GM23338 (cell line): ENCODE measurements at regions not wholly inside any gene's neighbourhood (a gene's known extent, or its start where the extent isn't known, plus 50 kb on each side); places are given as distances from the start of the nearest gene placed in this dataset.

ENCODE experiments used
- ATAC-seq: fragments of 200-7000 bp; cut with Tn5 transposase; 3 replicates; pipeline ENCODE4 v1.9.1; 2020
- DNase-seq: peaks from one replicate; pipeline ENCODE4 v3.0.0-alpha.2; 2015; ENCODE audit warnings: low spot score
- H2AFZ ChIP-seq: fragments of 200-600 bp; sonication (generic); 2 replicates; pipeline ENCODE4 v1.8.0; 2016; ENCODE audit warnings: antibody characterized with exemption, mild to moderate bottlenecking, moderate library complexity
- H3F3A ChIP-seq: fragments of 200-600 bp; sonication (generic); replicated peaks from 2 replicates; pipeline ENCODE4 v1.8.0; 2017; ENCODE audit warnings: antibody characterized with exemption, mixed run types, low read depth
- H3K27ac ChIP-seq: fragments of 200-600 bp; sonication (generic); 2 replicates; pipeline ENCODE4 v1.6.1; 2016; ENCODE audit warnings: low read depth
- H3K27me3 ChIP-seq: fragments of 200-600 bp; sonication (generic); 2 replicates; pipeline ENCODE4 v1.8.0; 2016; ENCODE audit warnings: mild to moderate bottlenecking, mixed run types, moderate library complexity; ENCODE audit not compliant: insufficient read depth
- H3K36me3 ChIP-seq: fragments of 200-600 bp; sonication (generic); 2 replicates; pipeline ENCODE4 v1.8.0; 2016; ENCODE audit warnings: mild to moderate bottlenecking; ENCODE audit not compliant: insufficient read depth
- H3K4me1 ChIP-seq: fragments of 200-600 bp; sonication (generic); 2 replicates; pipeline ENCODE4 v1.8.0; 2016; ENCODE audit warnings: mild to moderate bottlenecking, moderate library complexity; ENCODE audit not compliant: insufficient read depth
- H3K4me2 ChIP-seq: fragments of 200-600 bp; sonication (generic); 2 replicates; pipeline ENCODE4 v1.7.1; 2017; ENCODE audit warnings: mixed run types
- H3K4me3 ChIP-seq: fragments of 200-600 bp; sonication (generic); 2 replicates; pipeline ENCODE4 v1.6.1; 2016; ENCODE audit warnings: mixed run types
- H3K79me2 ChIP-seq: fragments of 200-600 bp; sonication (generic); replicated peaks from 2 replicates; pipeline ENCODE4 v1.8.0; 2017; ENCODE audit warnings: mild to moderate bottlenecking; ENCODE audit not compliant: insufficient read depth
- H3K9me2 ChIP-seq: fragments of 200-600 bp; sonication (generic); 2 replicates; pipeline ENCODE4 v1.8.0; 2017; ENCODE audit not compliant: insufficient read depth
- H4K20me1 ChIP-seq: fragments of 200-600 bp; sonication (generic); replicated peaks from 2 replicates; pipeline ENCODE4 v1.8.0; 2017; ENCODE audit warnings: mild to moderate bottlenecking; ENCODE audit not compliant: insufficient read depth
- H3K27ac Mint-ChIP-seq: 2 replicates; pipeline ENCODE4 v1.8.0; 2020; ENCODE audit warnings: inconsistent platforms, mild to moderate bottlenecking, moderate library complexity, mixed read lengths
- H3K27me3 Mint-ChIP-seq: 3 replicates; pipeline ENCODE4 v1.8.0; 2022; ENCODE audit warnings: low read depth, mild to moderate bottlenecking, moderate library complexity, mixed read lengths, inconsistent platforms; ENCODE audit not compliant: insufficient read depth, poor library complexity
- H3K36me3 Mint-ChIP-seq: 3 replicates; pipeline ENCODE4 v1.8.0; 2021; ENCODE audit warnings: low read depth, mild to moderate bottlenecking, inconsistent platforms, moderate library complexity, mixed read lengths
- H3K4me1 Mint-ChIP-seq: 3 replicates; pipeline ENCODE4 v1.8.0; 2020; ENCODE audit warnings: mild to moderate bottlenecking, inconsistent platforms, mixed read lengths
- H3K4me3 Mint-ChIP-seq: 3 replicates; pipeline ENCODE4 v1.8.0; 2021; ENCODE audit warnings: moderate library complexity, mild to moderate bottlenecking, inconsistent platforms, mixed read lengths
- H3K9me3 Mint-ChIP-seq: 3 replicates; pipeline ENCODE4 v1.8.0; 2020; ENCODE audit warnings: moderate library complexity, mild to moderate bottlenecking, inconsistent platforms, mixed read lengths
- CREB1 ChIP-seq: fragments of 250-450 bp; sonication (Bioruptor Pico); IDR thresholded peaks from 2 replicates; pipeline ENCODE4 v1.5.0; 2020; ENCODE audit warnings: low read depth, mild to moderate bottlenecking, moderate library complexity
- ETS1 ChIP-seq: IDR thresholded peaks from 2 replicates; pipeline ENCODE4 v1.6.1; 2016; ENCODE audit warnings: antibody characterized with exemption
- EZH2 ChIP-seq: fragments of 200-600 bp; sonication (generic); IDR thresholded peaks from one replicate; pipeline ENCODE4 v1.8.0; 2017; ENCODE audit warnings: antibody characterized with exemption, mild to moderate bottlenecking, low read depth; ENCODE audit not compliant: unreplicated experiment
- EZH2phosphoT487 ChIP-seq: fragments of 200-600 bp; sonication (generic); IDR thresholded peaks from one replicate; pipeline ENCODE4 v1.8.1; 2018; ENCODE audit warnings: antibody characterized with exemption; ENCODE audit not compliant: unreplicated experiment
- JUNB ChIP-seq: IDR thresholded peaks from one replicate; pipeline ENCODE4 v1.6.1; 2016; ENCODE audit warnings: antibody characterized with exemption; ENCODE audit not compliant: unreplicated experiment
- NANOG ChIP-seq: IDR thresholded peaks from 2 replicates; pipeline ENCODE4 v1.6.1; 2016; ENCODE audit warnings: antibody characterized with exemption, borderline replicate concordance
- POLR2AphosphoS5 ChIP-seq: IDR thresholded peaks from 2 replicates; pipeline ENCODE4 v1.6.1; 2016; ENCODE audit warnings: antibody characterized with exemption, low read depth
- ZNF114 ChIP-seq: fragments of 250-450 bp; sonication (Bioruptor Pico); IDR thresholded peaks from 2 replicates; pipeline ENCODE4 v1.5.0; 2020; ENCODE audit warnings: mild to moderate bottlenecking, moderate library complexity
- ZNF331 ChIP-seq: fragments of 250-450 bp; sonication (Bioruptor Pico); IDR thresholded peaks from 2 replicates; pipeline ENCODE4 v1.5.0; 2020; ENCODE audit warnings: low read depth, mild to moderate bottlenecking, moderate library complexity
- TF ChIP-seq, protein P1 (sequence below): IDR thresholded peaks from one replicate; pipeline ENCODE4 v1.6.1; 2018; ENCODE audit warnings: antibody characterized with exemption; ENCODE audit not compliant: unreplicated experiment
- TF ChIP-seq, protein P2 (sequence below), 2 experiments: fragments of 200-600 bp in 1 of 2; sonication (generic) in 1 of 2; conservative IDR thresholded peaks; 2 replicates each; pipeline versions ENCODE4 v1.5.1 to v1.6.1; 2016 to 2017; ENCODE audit warnings: antibody characterized with exemption in 2 of 2, low read depth in 2 of 2, mild to moderate bottlenecking in 2 of 2, moderate library complexity in 1 of 2

DNA sequence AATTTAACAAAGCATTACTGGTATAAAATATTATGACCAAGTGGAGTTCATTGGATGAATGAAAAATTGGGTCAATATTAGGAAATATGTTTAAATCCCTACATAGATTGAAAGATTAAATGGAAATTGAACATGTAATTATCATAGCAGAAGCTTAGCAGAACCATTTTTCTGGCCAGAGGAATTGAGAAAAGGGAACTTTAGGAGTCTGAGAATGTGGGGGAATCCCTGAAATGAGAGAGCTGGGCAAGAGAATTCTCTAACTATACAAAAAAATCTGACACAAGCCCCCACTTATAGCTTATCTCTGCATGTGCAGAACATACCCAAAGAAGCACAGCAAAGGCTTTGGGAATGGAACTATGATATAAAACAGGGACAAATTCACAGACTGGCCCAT lies 67.4 kb upstream of the ARHGAP18 start:
- no peak overlapping the region for H2AFZ ChIP-seq
- peaks cover 5% of the 10 kb centered on the region; the same call in 1 of the 3 replicates for H3K4me1 Mint-ChIP-seq
- H3K4me1 ChIP-seq, result no peaks in the 10 kb centered on the region
- no peak overlapping the region for H3K4me3 ChIP-seq
- H4K20me1 ChIP-seq, result no peaks in the 10 kb centered on the region
- no peak overlapping the region for H3K27ac ChIP-seq
- H3K79me2 ChIP-seq, result no peaks in the 10 kb centered on the region
- no peak overlapping the region for H3K4me3 Mint-ChIP-seq
- H3K27me3 ChIP-seq, result no peaks in the 10 kb centered on the region
- no peaks in the 10 kb centered on the region for H3K36me3 Mint-ChIP-seq
- no peak for TF ChIP-seq JUNB
- no peak for TF ChIP-seq ZNF114 (CRISPR knock-in tag)
- TF ChIP-seq, protein P1, sequence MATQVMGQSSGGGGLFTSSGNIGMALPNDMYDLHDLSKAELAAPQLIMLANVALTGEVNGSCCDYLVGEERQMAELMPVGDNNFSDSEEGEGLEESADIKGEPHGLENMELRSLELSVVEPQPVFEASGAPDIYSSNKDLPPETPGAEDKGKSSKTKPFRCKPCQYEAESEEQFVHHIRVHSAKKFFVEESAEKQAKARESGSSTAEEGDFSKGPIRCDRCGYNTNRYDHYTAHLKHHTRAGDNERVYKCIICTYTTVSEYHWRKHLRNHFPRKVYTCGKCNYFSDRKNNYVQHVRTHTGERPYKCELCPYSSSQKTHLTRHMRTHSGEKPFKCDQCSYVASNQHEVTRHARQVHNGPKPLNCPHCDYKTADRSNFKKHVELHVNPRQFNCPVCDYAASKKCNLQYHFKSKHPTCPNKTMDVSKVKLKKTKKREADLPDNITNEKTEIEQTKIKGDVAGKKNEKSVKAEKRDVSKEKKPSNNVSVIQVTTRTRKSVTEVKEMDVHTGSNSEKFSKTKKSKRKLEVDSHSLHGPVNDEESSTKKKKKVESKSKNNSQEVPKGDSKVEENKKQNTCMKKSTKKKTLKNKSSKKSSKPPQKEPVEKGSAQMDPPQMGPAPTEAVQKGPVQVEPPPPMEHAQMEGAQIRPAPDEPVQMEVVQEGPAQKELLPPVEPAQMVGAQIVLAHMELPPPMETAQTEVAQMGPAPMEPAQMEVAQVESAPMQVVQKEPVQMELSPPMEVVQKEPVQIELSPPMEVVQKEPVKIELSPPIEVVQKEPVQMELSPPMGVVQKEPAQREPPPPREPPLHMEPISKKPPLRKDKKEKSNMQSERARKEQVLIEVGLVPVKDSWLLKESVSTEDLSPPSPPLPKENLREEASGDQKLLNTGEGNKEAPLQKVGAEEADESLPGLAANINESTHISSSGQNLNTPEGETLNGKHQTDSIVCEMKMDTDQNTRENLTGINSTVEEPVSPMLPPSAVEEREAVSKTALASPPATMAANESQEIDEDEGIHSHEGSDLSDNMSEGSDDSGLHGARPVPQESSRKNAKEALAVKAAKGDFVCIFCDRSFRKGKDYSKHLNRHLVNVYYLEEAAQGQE, result no peak
- no peak for TF ChIP-seq CREB1
- H3K36me3 ChIP-seq, result no peaks in the 10 kb centered on the region
- peaks cover 3% of the 10 kb centered on the region; the same call in 2 of the 3 replicates for H3K9me3 Mint-ChIP-seq
- ATAC-seq, result no peak
- DNase-seq, result no peak
- H3F3A ChIP-seq, result no peaks in the 10 kb centered on the region
- no peak overlapping the region for H3K4me2 ChIP-seq
- no peaks in the 10 kb centered on the region for H3K9me2 ChIP-seq
- H3K27ac Mint-ChIP-seq, result no peak overlapping the region
- H3K27me3 Mint-ChIP-seq, result no peaks in the 10 kb centered on the region

DNA sequence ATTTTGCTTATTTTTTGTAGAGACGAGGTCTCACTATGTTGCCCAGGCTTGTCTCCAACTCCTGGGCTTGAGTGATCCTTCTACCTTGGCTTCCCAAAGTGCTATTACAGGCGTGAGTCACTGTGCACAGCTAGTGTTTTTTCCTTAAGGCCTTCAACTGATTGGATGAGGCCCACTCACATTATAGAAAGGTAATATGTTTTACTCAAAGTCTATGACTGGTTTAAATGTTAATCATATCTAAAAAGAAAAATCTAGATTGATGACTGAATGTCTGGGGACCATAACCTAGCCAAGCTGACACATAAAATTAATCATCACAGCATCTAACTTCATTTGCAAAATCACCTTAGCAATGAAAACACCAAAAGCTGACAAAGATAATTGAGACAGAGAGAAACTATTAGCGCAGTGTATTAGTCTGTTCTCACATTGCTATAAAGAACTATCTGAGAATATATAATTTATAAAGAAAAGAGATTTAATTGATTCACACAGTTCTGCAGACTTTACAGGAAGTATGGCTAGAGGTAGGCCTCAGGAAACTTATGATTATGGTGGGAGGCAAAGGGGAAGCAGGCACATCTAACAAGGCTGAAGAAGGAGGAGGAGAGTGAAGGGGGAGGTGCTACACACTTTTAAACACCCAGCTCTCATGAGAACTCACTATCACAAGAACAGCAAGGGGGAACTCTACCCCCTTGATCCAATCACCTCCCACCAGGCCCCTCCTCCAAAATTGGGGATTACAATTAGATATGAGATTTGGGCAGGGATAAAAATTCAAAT lies 66.8 kb upstream of the ARHGAP18 start:
- H3K4me1 ChIP-seq, result no peaks in the 10 kb centered on the region
- no peaks in the 10 kb centered on the region for H3K79me2 ChIP-seq
- peaks cover 5% of the 10 kb centered on the region; the same call in 1 of the 3 replicates for H3K4me1 Mint-ChIP-seq
- no peaks in the 10 kb centered on the region for H3K27me3 ChIP-seq
- no peaks in the 10 kb centered on the region for H4K20me1 ChIP-seq
- H3K27me3 Mint-ChIP-seq, result peaks cover 2% of the 10 kb centered on the region
- H3K4me3 Mint-ChIP-seq, result no peak overlapping the region
- H3K27ac Mint-ChIP-seq, result no peak overlapping the region
- H3F3A ChIP-seq, result no peaks in the 10 kb centered on the region
- ATAC-seq, result no peak
- peaks cover 5% of the 10 kb centered on the region; the same call in 2 of the 3 replicates for H3K9me3 Mint-ChIP-seq
- H3K9me2 ChIP-seq, result no peaks in the 10 kb centered on the region
- no peak overlapping the region for H2AFZ ChIP-seq
- H3K4me2 ChIP-seq, result no peak overlapping the region
- no peak overlapping the region for H3K4me3 ChIP-seq
- H3K27ac ChIP-seq, result no peak overlapping the region
- no peaks in the 10 kb centered on the region; the same call in 2 of the 3 replicates for H3K36me3 Mint-ChIP-seq
- H3K36me3 ChIP-seq, result no peaks in the 10 kb centered on the region
- no peak for DNase-seq
- TF ChIP-seq NANOG (no peak), EZH2 (no peak), CREB1 (no peak), ZNF331 (CRISPR knock-in tag) (no peak), ZNF114 (CRISPR knock-in tag) (no peak), ETS1 (no peak), POLR2AphosphoS5 (no peak), EZH2phosphoT487 (no peak)
- TF ChIP-seq, protein P2, sequence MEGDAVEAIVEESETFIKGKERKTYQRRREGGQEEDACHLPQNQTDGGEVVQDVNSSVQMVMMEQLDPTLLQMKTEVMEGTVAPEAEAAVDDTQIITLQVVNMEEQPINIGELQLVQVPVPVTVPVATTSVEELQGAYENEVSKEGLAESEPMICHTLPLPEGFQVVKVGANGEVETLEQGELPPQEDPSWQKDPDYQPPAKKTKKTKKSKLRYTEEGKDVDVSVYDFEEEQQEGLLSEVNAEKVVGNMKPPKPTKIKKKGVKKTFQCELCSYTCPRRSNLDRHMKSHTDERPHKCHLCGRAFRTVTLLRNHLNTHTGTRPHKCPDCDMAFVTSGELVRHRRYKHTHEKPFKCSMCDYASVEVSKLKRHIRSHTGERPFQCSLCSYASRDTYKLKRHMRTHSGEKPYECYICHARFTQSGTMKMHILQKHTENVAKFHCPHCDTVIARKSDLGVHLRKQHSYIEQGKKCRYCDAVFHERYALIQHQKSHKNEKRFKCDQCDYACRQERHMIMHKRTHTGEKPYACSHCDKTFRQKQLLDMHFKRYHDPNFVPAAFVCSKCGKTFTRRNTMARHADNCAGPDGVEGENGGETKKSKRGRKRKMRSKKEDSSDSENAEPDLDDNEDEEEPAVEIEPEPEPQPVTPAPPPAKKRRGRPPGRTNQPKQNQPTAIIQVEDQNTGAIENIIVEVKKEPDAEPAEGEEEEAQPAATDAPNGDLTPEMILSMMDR (conservative IDR thresholded peaks at IDR 0.05; ENCODE audit: low read depth in 2 of 2), result no peak
- TF ChIP-seq, protein P1, result no peak
